PC-3 (cell line): ENCODE measurements at regions not wholly inside any gene's neighbourhood (a gene's known extent, or its start where the extent isn't known, plus 50 kb on each side); places are given as distances from the start of the nearest gene placed in this dataset.

Experiments
- EZH2 ChIP-seq: fragments of 300-600 bp; sonication (generic); IDR thresholded peaks from one replicate; pipeline ENCODE4 v1.6.1; 2017; ENCODE audit warnings: antibody characterized with exemption, mild to moderate bottlenecking, low read length; ENCODE audit not compliant: unreplicated experiment
- EZH2phosphoT487 ChIP-seq: fragments of 300-600 bp; sonication (generic); IDR thresholded peaks from 2 replicates; pipeline ENCODE4 v1.6.1; 2018; ENCODE audit warnings: mild to moderate bottlenecking, antibody characterized with exemption, low read length, borderline replicate concordance
- TF ChIP-seq, protein P1 (sequence below): fragments of 300-600 bp; sonication (generic); conservative IDR thresholded peaks from 2 replicates; pipeline ENCODE4 v1.5.1; 2017; ENCODE audit warnings: antibody characterized with exemption, low read depth, mild to moderate bottlenecking, low read length

DNA sequence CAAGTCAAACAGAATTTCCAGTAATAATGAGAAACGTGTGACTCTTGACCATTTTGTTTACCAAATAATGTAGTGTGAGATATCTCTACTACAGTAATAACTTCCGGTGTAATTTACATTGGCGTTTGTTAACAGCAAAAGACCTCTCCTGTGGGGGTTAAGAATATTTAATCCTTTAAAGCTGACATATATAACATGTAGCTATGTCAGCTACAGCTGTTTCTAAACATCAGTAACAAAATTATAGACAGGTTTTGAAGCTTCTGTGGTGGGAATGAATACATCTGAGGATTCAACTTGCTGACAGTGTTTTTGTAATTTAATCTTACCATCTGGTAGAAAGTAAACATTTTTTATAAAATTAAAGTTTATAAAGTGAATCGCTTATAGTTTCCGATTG lies 73.6 kb upstream of the TENM3 start:
- TF ChIP-seq EZH2 (no peak), EZH2phosphoT487 (no peak)
- TF ChIP-seq, protein P1, sequence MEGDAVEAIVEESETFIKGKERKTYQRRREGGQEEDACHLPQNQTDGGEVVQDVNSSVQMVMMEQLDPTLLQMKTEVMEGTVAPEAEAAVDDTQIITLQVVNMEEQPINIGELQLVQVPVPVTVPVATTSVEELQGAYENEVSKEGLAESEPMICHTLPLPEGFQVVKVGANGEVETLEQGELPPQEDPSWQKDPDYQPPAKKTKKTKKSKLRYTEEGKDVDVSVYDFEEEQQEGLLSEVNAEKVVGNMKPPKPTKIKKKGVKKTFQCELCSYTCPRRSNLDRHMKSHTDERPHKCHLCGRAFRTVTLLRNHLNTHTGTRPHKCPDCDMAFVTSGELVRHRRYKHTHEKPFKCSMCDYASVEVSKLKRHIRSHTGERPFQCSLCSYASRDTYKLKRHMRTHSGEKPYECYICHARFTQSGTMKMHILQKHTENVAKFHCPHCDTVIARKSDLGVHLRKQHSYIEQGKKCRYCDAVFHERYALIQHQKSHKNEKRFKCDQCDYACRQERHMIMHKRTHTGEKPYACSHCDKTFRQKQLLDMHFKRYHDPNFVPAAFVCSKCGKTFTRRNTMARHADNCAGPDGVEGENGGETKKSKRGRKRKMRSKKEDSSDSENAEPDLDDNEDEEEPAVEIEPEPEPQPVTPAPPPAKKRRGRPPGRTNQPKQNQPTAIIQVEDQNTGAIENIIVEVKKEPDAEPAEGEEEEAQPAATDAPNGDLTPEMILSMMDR: no peak
